PC-3 (cell line): ENCODE measurements at regions not wholly inside any gene's neighbourhood (a gene's known extent, or its start where the extent isn't known, plus 50 kb on each side); places are given as distances from the start of the nearest gene placed in this dataset.

ENCODE experiments used
- ATAC-seq: fragments of 200-7000 bp; cut with Tn5 transposase; 2 replicates; pipeline ENCODE4 v1.9.1; 2020; ENCODE audit warnings: mild to moderate bottlenecking, moderate library complexity
- BruUV-seq: library from RNA; stranded (reverse); fragments of 400-500 nt; replicated peaks from 2 replicates; lab custom pipeline; 2021; lab: Mats Ljungman, UMichigan
- CTCF ChIA-PET: fragments of 300-600 bp; sonication (Branson Sonifier 250); formaldehyde crosslinking; loops from one replicate; lab custom pipeline; 2022; ENCODE audit warnings: antibody characterized with exemption; lab: Charles Lee
- POLR2A ChIA-PET: fragments of 300-600 bp; sonication (Branson Sonifier 250); formaldehyde crosslinking; loops from one replicate; lab custom pipeline; 2022; ENCODE audit warnings: antibody characterized with exemption; ENCODE audit not compliant: unreplicated experiment; lab: Charles Lee
- DNase-seq: peaks from one replicate; pipeline ENCODE4 v3.0.0-alpha.2; 2015
- H2AFZ ChIP-seq: fragments of 300-600 bp; sonication (generic); 2 replicates; pipeline ENCODE4 v1.6.0; 2016; ENCODE audit warnings: antibody characterized with exemption, low read length
- H3F3A ChIP-seq: fragments of 300-600 bp; sonication (generic); one replicate; pipeline ENCODE4 v1.6.0; 2017; ENCODE audit warnings: antibody characterized with exemption, low read length, control low read depth, mild to moderate bottlenecking; ENCODE audit not compliant: unreplicated experiment
- H3K27ac ChIP-seq: fragments of 300-600 bp; sonication (generic); 2 replicates; pipeline ENCODE4 v1.5.1; 2016; ENCODE audit warnings: mild to moderate bottlenecking, low read length
- H3K27me3 ChIP-seq: fragments of 300-600 bp; sonication (generic); 2 replicates; pipeline ENCODE4 v1.6.1; 2016; ENCODE audit warnings: low read length, mixed read lengths
- H3K36me3 ChIP-seq: fragments of 300-600 bp; sonication (generic); 2 replicates; pipeline ENCODE4 v1.6.1; 2016; ENCODE audit warnings: low read depth, mixed run types, low read length, mixed read lengths
- H3K4me1 ChIP-seq: fragments of 300-600 bp; sonication (generic); 2 replicates; pipeline ENCODE4 v1.5.1; 2016; ENCODE audit warnings: low read length; ENCODE audit not compliant: insufficient read depth
- H3K4me2 ChIP-seq: fragments of 300-600 bp; sonication (generic); 2 replicates; pipeline ENCODE4 v1.6.0; 2016; ENCODE audit warnings: low read length
- H3K4me3 ChIP-seq: fragments of 300-600 bp; sonication (generic); 2 replicates; pipeline ENCODE4 v1.5.1; 2016; ENCODE audit warnings: mild to moderate bottlenecking, low read length, mixed read lengths
- H3K79me2 ChIP-seq: fragments of 300-600 bp; sonication (generic); 2 replicates; pipeline ENCODE4 v1.6.1; 2017; ENCODE audit warnings: low read length, mixed read lengths
- H3K9ac ChIP-seq: fragments of 300-600 bp; sonication (generic); 2 replicates; pipeline ENCODE4 v1.6.0; 2016; ENCODE audit warnings: mild to moderate bottlenecking, low read length
- H3K9me2 ChIP-seq: fragments of 300-600 bp; sonication (generic); replicated peaks from 2 replicates; pipeline ENCODE4 v1.6.1; 2016; ENCODE audit warnings: mixed run types, low read length, mixed read lengths
- H3K9me3 ChIP-seq: fragments of 300-600 bp; sonication (generic); 2 replicates; pipeline ENCODE4 v1.6.1; 2016; ENCODE audit warnings: low read length, mixed read lengths
- H4K20me1 ChIP-seq: fragments of 300-600 bp; sonication (generic); 2 replicates; pipeline ENCODE4 v1.6.1; 2016; ENCODE audit warnings: low read length, mixed read lengths
- EZH2 ChIP-seq: fragments of 300-600 bp; sonication (generic); IDR thresholded peaks from one replicate; pipeline ENCODE4 v1.6.1; 2017; ENCODE audit warnings: antibody characterized with exemption, mild to moderate bottlenecking, low read length; ENCODE audit not compliant: unreplicated experiment
- EZH2phosphoT487 ChIP-seq: fragments of 300-600 bp; sonication (generic); IDR thresholded peaks from 2 replicates; pipeline ENCODE4 v1.6.1; 2018; ENCODE audit warnings: mild to moderate bottlenecking, antibody characterized with exemption, low read length, borderline replicate concordance
- intact Hi-C: fragments of 100-400 bp; cut with micrococcal nuclease; formaldehyde crosslinking; loops from 2 replicates; pipeline ENCODE4 v1.9.0; 2023
- TF ChIP-seq, protein P1 (sequence below): fragments of 300-600 bp; sonication (generic); conservative IDR thresholded peaks from 2 replicates; pipeline ENCODE4 v1.5.1; 2017; ENCODE audit warnings: antibody characterized with exemption, low read depth, mild to moderate bottlenecking, low read length

DNA sequence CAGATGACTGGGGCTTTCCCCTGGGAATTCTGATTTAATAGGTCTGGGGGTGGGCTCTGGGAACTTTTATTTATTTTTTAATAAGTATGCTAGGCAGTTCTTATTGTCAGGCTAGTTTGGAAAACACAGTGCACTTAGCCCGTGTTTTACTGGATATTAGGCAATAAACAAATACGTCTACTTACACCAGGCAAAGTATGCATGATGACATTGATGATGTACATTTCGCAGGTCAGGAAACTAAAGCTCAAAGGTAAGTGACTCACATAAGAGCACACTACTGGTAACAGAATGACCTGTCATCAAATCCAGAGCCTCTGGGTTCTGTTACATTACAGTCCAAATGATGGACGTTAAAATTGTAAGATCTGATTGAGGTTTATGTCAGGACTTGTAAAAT is 144.4 kb upstream of the EXOC2 start:
- Histone ChIP-seq H3K79me2 (no peaks in the 10 kb centered on the region), H3K9me2 (no peaks in the 10 kb centered on the region), H3K9me3 (no peaks in the 10 kb centered on the region), H3K4me3 (no peak overlapping the region), H3K27me3 (peaks cover 51% of the 10 kb centered on the region), H3K9ac (no peak overlapping the region), H3K4me2 (no peak overlapping the region), H2AFZ (no peak overlapping the region), H3K36me3 (no peaks in the 10 kb centered on the region), H3K4me1 (no peaks in the 10 kb centered on the region; the same call in 1 of the 2 replicates), H3F3A (no peaks in the 10 kb centered on the region), H3K27ac (no peak overlapping the region), H4K20me1 (no peaks in the 10 kb centered on the region)
- DNase-seq (no peak), ATAC-seq (no peak)
- CTCF ChIA-PET: no interaction called here
- intact Hi-C loops: no loop called here
- TF ChIP-seq EZH2phosphoT487 (no peak), EZH2 (no peak)
- TF ChIP-seq, protein P1, sequence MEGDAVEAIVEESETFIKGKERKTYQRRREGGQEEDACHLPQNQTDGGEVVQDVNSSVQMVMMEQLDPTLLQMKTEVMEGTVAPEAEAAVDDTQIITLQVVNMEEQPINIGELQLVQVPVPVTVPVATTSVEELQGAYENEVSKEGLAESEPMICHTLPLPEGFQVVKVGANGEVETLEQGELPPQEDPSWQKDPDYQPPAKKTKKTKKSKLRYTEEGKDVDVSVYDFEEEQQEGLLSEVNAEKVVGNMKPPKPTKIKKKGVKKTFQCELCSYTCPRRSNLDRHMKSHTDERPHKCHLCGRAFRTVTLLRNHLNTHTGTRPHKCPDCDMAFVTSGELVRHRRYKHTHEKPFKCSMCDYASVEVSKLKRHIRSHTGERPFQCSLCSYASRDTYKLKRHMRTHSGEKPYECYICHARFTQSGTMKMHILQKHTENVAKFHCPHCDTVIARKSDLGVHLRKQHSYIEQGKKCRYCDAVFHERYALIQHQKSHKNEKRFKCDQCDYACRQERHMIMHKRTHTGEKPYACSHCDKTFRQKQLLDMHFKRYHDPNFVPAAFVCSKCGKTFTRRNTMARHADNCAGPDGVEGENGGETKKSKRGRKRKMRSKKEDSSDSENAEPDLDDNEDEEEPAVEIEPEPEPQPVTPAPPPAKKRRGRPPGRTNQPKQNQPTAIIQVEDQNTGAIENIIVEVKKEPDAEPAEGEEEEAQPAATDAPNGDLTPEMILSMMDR: no peak
- BruUV-seq: no TSS peak
- POLR2A ChIA-PET: no interaction called here

DNA sequence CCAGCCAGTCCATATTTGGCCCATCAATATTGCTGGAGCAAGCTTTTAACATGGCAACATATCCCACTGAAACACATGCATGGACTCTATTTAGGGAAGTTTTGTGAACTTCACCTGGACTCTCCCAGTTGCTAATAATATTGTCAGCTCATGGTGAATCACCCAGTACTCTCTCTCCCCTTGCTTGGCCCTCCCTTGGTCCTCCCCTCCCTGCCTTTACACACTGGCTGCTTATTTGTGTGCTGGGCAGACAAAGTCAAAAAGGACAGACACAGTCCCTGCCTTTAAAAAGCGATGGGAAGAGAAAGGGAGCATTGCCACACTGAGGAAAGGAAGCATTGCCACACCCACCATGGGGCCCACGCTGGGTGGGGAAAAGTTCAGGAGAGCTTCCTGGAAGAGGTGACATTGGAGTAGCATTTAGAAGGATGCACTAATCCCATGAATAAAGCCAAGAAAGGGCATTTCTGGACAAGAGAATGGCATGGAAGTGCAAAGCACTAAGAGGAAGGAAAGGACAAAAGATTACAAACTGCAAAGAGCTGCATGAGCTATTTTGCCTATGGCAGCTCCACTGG is 143.4 kb upstream of the EXOC2 start:
- Histone ChIP-seq H4K20me1 (no peaks in the 10 kb centered on the region), H3K9me2 (no peaks in the 10 kb centered on the region), H3K27me3 (peaks cover 41% of the 10 kb centered on the region), H3K4me3 (no peak overlapping the region), H3K79me2 (no peaks in the 10 kb centered on the region), H3K36me3 (no peaks in the 10 kb centered on the region), H3F3A (no peaks in the 10 kb centered on the region), H3K9ac (no peak overlapping the region), H3K4me1 (no peaks in the 10 kb centered on the region; the same call in 1 of the 2 replicates), H2AFZ (no peak overlapping the region), H3K4me2 (no peak overlapping the region), H3K9me3 (no peaks in the 10 kb centered on the region), H3K27ac (no peak overlapping the region)
- no peak for TF ChIP-seq EZH2phosphoT487
- TF ChIP-seq, protein P1: no peak
- no peak for TF ChIP-seq EZH2
- DNase-seq (peak; percentile 31), ATAC-seq (peak; percentile 51; the same call in 1 of the 2 replicates)
- intact Hi-C loops: no loop called here
- POLR2A ChIA-PET: no interaction called here
- no TSS peak for BruUV-seq
- CTCF ChIA-PET: interaction anchor here (0.7 kb wide), 1 partner anchor 519 kb away, joined by 3 read pairs; no protein-coding TSS in a partner anchor

GRCh38 chr6:835476-836160 is 142.7 kb upstream of the EXOC2 start:
- Histone ChIP-seq H3F3A (no peaks in the 10 kb centered on the region), H3K4me1 (no peaks in the 10 kb centered on the region; the same call in 1 of the 2 replicates), H2AFZ (no peak overlapping the region), H3K27ac (no peak overlapping the region), H3K79me2 (no peaks in the 10 kb centered on the region), H3K9me3 (no peaks in the 10 kb centered on the region), H3K9me2 (no peaks in the 10 kb centered on the region), H3K9ac (no peak overlapping the region), H3K4me3 (no peak overlapping the region), H3K36me3 (no peaks in the 10 kb centered on the region), H3K27me3 (peaks cover 33% of the 10 kb centered on the region), H4K20me1 (no peaks in the 10 kb centered on the region), H3K4me2 (no peak overlapping the region)
- DNase-seq (peak; percentile 16), ATAC-seq (peak; percentile 40; the same call in 1 of the 2 replicates)
- intact Hi-C loops: no loop called here
- POLR2A ChIA-PET: no interaction called here
- no TSS peak for BruUV-seq
- TF ChIP-seq EZH2phosphoT487 (no peak), EZH2 (no peak)
- TF ChIP-seq, protein P1: no peak
- CTCF ChIA-PET: interaction anchor here (0.5 to 0.7 kb wide), 2 partner anchors 520 to 577 kb away, joined by 3 read pairs; no protein-coding TSS in a partner anchor
